Neural cell (in vitro differentiated cells): ENCODE measurements at regions not wholly inside any gene's neighbourhood (a gene's known extent, or its start where the extent isn't known, plus 50 kb on each side); places are given as distances from the start of the nearest gene placed in this dataset.

ENCODE experiments used
- H2AFZ ChIP-seq: fragments of 200-600, 300-800 bp; sonication (generic), shearing (Covaris generic); 2 replicates; pipeline ENCODE4 v1.6.0; 2014; ENCODE audit warnings: low read depth, mild to moderate bottlenecking, antibody characterized with exemption, low read length, moderate library complexity
- H3F3A ChIP-seq: fragments of 200-600 bp; shearing (Covaris generic); 2 replicates; pipeline ENCODE4 v1.6.1; 2016; ENCODE audit warnings: mild to moderate bottlenecking, moderate library complexity, mixed read lengths, antibody characterized with exemption, low read length; ENCODE audit not compliant: insufficient read depth, poor library complexity, severe bottlenecking
- H3K27ac ChIP-seq: fragments of 200-600, 300-800 bp; sonication (generic), shearing (Covaris generic); 2 replicates; pipeline ENCODE4 v1.5.1; 2014; ENCODE audit warnings: mild to moderate bottlenecking, low read length, moderate library complexity
- H3K27me3 ChIP-seq: fragments of 300-800, 200-600 bp; sonication (generic), shearing (Covaris generic); 2 replicates; pipeline ENCODE4 v1.6.0; 2014; ENCODE audit warnings: mild to moderate bottlenecking, low read depth, low read length, moderate library complexity; ENCODE audit not compliant: insufficient read depth
- H3K36me3 ChIP-seq: fragments of 300-800, 200-600 bp; sonication (generic), shearing (Covaris generic); 2 replicates; pipeline ENCODE4 v1.5.1; 2014; ENCODE audit warnings: mild to moderate bottlenecking, antibody characterized with exemption, low read length, moderate library complexity; ENCODE audit not compliant: insufficient read depth
- H3K4me2 ChIP-seq: fragments of 300-800, 200-600 bp; sonication (generic), shearing (Covaris generic); 2 replicates; pipeline ENCODE4 v1.6.0; 2014; ENCODE audit warnings: mild to moderate bottlenecking, low read length
- H3K4me3 ChIP-seq: fragments of 300-800, 200-600 bp; sonication (generic), shearing (Covaris generic); 2 replicates; pipeline ENCODE4 v1.5.1; 2014; ENCODE audit warnings: mild to moderate bottlenecking, low read length, moderate library complexity
- H3K79me2 ChIP-seq: fragments of 200-600 bp; shearing (Covaris generic); replicated peaks from 2 replicates; pipeline ENCODE4 v1.6.0; 2014; ENCODE audit warnings: mild to moderate bottlenecking, low read length, moderate library complexity; ENCODE audit not compliant: insufficient read depth
- H3K9ac ChIP-seq: fragments of 300-800, 200-600 bp; sonication (generic), shearing (Covaris generic); 2 replicates; pipeline ENCODE4 v1.6.1; 2016; ENCODE audit warnings: mild to moderate bottlenecking, low read length, mixed read lengths
- H3K9me2 ChIP-seq: fragments of 200-600 bp; shearing (Covaris generic); 2 replicates; pipeline ENCODE4 v1.6.1; 2016; ENCODE audit warnings: mild to moderate bottlenecking, low read length, mixed read lengths; ENCODE audit not compliant: insufficient read depth
- H3K9me3 ChIP-seq: fragments of 200-600, 300-800 bp; sonication (generic), shearing (Covaris generic); 2 replicates; pipeline ENCODE4 v1.6.1; 2016; ENCODE audit warnings: mild to moderate bottlenecking, mixed run types, low read length, moderate library complexity, mixed read lengths
- H4K20me1 ChIP-seq: fragments of 200-600 bp; shearing (Covaris generic); 2 replicates; pipeline ENCODE4 v1.6.1; 2016; ENCODE audit warnings: mild to moderate bottlenecking, mixed run types; ENCODE audit not compliant: insufficient read depth
- CTCF ChIP-seq: fragments of 450-650 bp; IDR thresholded peaks from 2 replicates; pipeline ENCODE4 v1.5.1; 2014; ENCODE audit warnings: antibody characterized with exemption, mild to moderate bottlenecking, moderate library complexity; ENCODE audit not compliant: poor library complexity, severe bottlenecking
- EP300 ChIP-seq: fragments of 450-650 bp; conservative IDR thresholded peaks from 2 replicates; pipeline ENCODE4 v1.6.1; 2014; ENCODE audit warnings: antibody characterized with exemption, mild to moderate bottlenecking, moderate library complexity; ENCODE audit not compliant: poor library complexity, severe bottlenecking
- EZH2 ChIP-seq: fragments of 200-600, 300-800 bp; shearing (Covaris generic), sonication (generic); IDR thresholded peaks from 2 replicates; pipeline ENCODE4 v1.6.1; 2014; ENCODE audit warnings: antibody characterized with exemption, low read length, borderline replicate concordance, mild to moderate bottlenecking; ENCODE audit not compliant: insufficient read depth, poor library complexity, severe bottlenecking
- MXI1 ChIP-seq: fragments of 450-650 bp; conservative IDR thresholded peaks from 2 replicates; pipeline ENCODE4 v1.6.1; 2014; ENCODE audit warnings: antibody characterized with exemption, mild to moderate bottlenecking; ENCODE audit not compliant: poor library complexity, severe bottlenecking
- POLR2AphosphoS5 ChIP-seq: IDR thresholded peaks from 2 replicates; pipeline ENCODE4 v1.6.1; 2012
- RAD21 ChIP-seq: fragments of 450-650 bp; conservative IDR thresholded peaks from 2 replicates; pipeline ENCODE4 v1.6.1; 2014; ENCODE audit warnings: antibody characterized with exemption, mild to moderate bottlenecking, moderate library complexity
- REST ChIP-seq: IDR thresholded peaks from 2 replicates; pipeline ENCODE4 v1.6.1; 2012; ENCODE audit warnings: borderline replicate concordance
- SMC3 ChIP-seq: fragments of 450-650 bp; conservative IDR thresholded peaks from 2 replicates; pipeline ENCODE4 v1.6.1; 2014; ENCODE audit warnings: antibody characterized with exemption, mild to moderate bottlenecking, moderate library complexity; ENCODE audit not compliant: poor library complexity
- TAF1 ChIP-seq: IDR thresholded peaks from 2 replicates; pipeline ENCODE4 v1.6.1; 2012; ENCODE audit warnings: low read depth

- no peaks in the 10 kb centered on the region for H3K36me3 ChIP-seq
- no peaks in the 10 kb centered on the region for H3K9me3 ChIP-seq
- no peak overlapping the region for H3K4me3 ChIP-seq
- H3K9me2 ChIP-seq: no peaks in the 10 kb centered on the region
- no peaks in the 10 kb centered on the region for H3F3A ChIP-seq
- no peak overlapping the region for H3K27ac ChIP-seq
- no peak for TF ChIP-seq REST
- no peak for TF ChIP-seq CTCF
- no peak for TF ChIP-seq MXI1
- TF ChIP-seq EZH2: no peak
- no peak for TF ChIP-seq EP300
- TF ChIP-seq TAF1: no peak
- TF ChIP-seq SMC3: no peak
- TF ChIP-seq RAD21: no peak
- no peak for TF ChIP-seq POLR2AphosphoS5
- H4K20me1 ChIP-seq: no peaks in the 10 kb centered on the region
- H3K9ac ChIP-seq: no peak overlapping the region
- no peak overlapping the region for H2AFZ ChIP-seq
- H3K4me2 ChIP-seq: no peak overlapping the region
- H3K27me3 ChIP-seq: no peaks in the 10 kb centered on the region
- no peaks in the 10 kb centered on the region for H3K79me2 ChIP-seq
These were observed 103.9 kb upstream of the FAT1 start for GRCh38 chr4:186827534-186827897.

DNA sequence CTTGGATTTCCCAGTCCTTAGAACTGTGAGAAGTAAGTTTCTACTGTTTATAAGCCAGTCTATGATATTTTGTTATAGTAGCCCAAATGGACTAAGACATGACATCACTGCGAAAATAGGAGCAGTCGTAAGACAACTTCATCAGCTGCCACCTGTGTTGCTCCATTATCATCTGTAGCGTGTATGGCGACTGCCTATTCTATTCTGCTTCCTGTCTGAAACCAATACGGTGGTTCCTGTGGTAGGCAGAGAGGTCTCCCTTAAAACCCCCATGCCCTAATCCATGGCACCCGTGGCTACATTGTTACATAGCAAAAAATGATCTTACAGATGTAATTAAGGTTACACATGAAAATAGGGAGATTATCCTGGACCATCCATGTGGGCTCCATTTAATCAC, 105.4 kb upstream of the FAT1 start:
- Histone ChIP-seq H4K20me1 (no peaks in the 10 kb centered on the region), H3K27me3 (no peaks in the 10 kb centered on the region), H3K4me2 (no peak overlapping the region)

More for the DNA sequence above, 105.4 kb upstream of the FAT1 start:
- Histone ChIP-seq H3K9ac (no peak overlapping the region), H3K27ac (no peak overlapping the region), H3K4me3 (no peak overlapping the region), H2AFZ (no peak overlapping the region), H3K9me3 (no peaks in the 10 kb centered on the region), H3K9me2 (no peaks in the 10 kb centered on the region), H3K79me2 (no peaks in the 10 kb centered on the region), H3F3A (no peaks in the 10 kb centered on the region), H3K36me3 (no peaks in the 10 kb centered on the region)
- TF ChIP-seq EZH2: no peak
